ENCODE measurements at regions not wholly inside any gene's neighbourhood (a gene's known extent, or its start where the extent isn't known, plus 50 kb on each side); places are given as distances from the start of the nearest gene placed in this dataset.

DNA sequence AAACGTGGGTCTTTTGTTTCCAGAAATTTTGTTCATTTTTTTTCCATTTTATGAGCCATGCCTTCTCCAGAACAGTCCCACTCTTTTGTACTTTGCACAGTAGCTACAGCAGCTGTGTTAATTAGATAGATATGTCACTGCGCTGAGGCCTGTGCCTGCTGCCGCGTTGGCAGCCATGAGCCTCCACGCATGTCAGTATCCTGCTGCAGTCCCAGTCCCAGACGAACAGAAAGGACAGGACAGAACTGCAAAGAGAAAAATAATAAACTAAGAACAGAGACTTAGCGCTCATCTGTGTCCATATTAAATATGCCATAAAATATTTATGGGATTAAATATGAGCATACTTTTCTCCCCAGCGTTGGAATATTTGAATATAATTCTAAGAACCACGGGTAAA is 442.4 kb upstream of the RARB start:
- TF ChIP-seq, protein P1, sequence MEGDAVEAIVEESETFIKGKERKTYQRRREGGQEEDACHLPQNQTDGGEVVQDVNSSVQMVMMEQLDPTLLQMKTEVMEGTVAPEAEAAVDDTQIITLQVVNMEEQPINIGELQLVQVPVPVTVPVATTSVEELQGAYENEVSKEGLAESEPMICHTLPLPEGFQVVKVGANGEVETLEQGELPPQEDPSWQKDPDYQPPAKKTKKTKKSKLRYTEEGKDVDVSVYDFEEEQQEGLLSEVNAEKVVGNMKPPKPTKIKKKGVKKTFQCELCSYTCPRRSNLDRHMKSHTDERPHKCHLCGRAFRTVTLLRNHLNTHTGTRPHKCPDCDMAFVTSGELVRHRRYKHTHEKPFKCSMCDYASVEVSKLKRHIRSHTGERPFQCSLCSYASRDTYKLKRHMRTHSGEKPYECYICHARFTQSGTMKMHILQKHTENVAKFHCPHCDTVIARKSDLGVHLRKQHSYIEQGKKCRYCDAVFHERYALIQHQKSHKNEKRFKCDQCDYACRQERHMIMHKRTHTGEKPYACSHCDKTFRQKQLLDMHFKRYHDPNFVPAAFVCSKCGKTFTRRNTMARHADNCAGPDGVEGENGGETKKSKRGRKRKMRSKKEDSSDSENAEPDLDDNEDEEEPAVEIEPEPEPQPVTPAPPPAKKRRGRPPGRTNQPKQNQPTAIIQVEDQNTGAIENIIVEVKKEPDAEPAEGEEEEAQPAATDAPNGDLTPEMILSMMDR (conservative IDR thresholded peaks at IDR 0.05): no peak
- TF ChIP-seq EZH2 (IDR thresholded peaks at IDR 0.05; ENCODE audit: low read depth): no peak

Measured in PC-9 (cell line).